Uterus (tissue), 3 donors: ENCODE measurements at regions not wholly inside any gene's neighbourhood (a gene's known extent, or its start where the extent isn't known, plus 50 kb on each side); places are given as distances from the start of the nearest gene placed in this dataset.

Experiments
- DNase-seq, 2 donors: peaks; one replicate each; pipeline ENCODE4 v3.0.0-alpha.2; 2019 to 2020
- H3K27ac ChIP-seq, 2 donors: fragments of 200-600 bp; sonication (generic); 1 replicate in 1 of 2; 2 replicates in 1 of 2; pipeline ENCODE4 v1.5.1; 2016 to 2018
- H3K27me3 ChIP-seq, 2 donors: fragments of 200-600 bp; sonication (generic); one replicate each; pipeline ENCODE4 v1.5.1; 2018 to 2019; ENCODE audit warnings: control low read depth in 1 of 2
- H3K36me3 ChIP-seq, 2 donors: fragments of 200-600 bp; sonication (generic); one replicate each; pipeline ENCODE4 v1.5.1; 2019; ENCODE audit warnings: control low read depth in 1 of 2
- H3K4me1 ChIP-seq, 2 donors: fragments of 200-600 bp; sonication (generic); one replicate each; pipeline ENCODE4 v1.5.1; 2018 to 2019; ENCODE audit warnings: control low read depth in 1 of 2
- H3K4me3 ChIP-seq, 2 donors: fragments of 200-600 bp; sonication (generic); 1 replicate in 1 of 2; 2 replicates in 1 of 2; pipeline ENCODE4 v1.5.1; 2018 to 2019; ENCODE audit warnings: mild to moderate bottlenecking in 1 of 2
- H3K9me3 ChIP-seq, 2 donors: fragments of 200-600 bp; sonication (generic); one replicate each; pipeline ENCODE4 v1.5.1; 2019; ENCODE audit warnings: control low read depth in 1 of 2
- CTCF ChIP-seq, 4 experiments: fragments of 200-600 bp in 2 of 4; fragments of 450-650 bp in 2 of 4; sonication (generic) in 2 of 4; IDR thresholded peaks; one replicate each; pipeline ENCODE4 v1.5.1; 2016 to 2019; ENCODE audit warnings: antibody characterized with exemption in 4 of 4, mild to moderate bottlenecking in 2 of 4, moderate library complexity in 1 of 4
- POLR2A ChIP-seq, 2 donors: fragments of 450-650 bp; IDR thresholded peaks; one replicate each; pipeline ENCODE4 v1.6.1; 2016; ENCODE audit warnings: antibody characterized with exemption in 2 of 2, mild to moderate bottlenecking in 1 of 2, moderate library complexity in 1 of 2
- intact Hi-C: fragments of 100-400 bp; cut with DNase I; formaldehyde crosslinking; loops from one replicate; pipeline ENCODE4 v1.15.1; 2023; ENCODE audit warnings: low total_unique reads
- donor health status: DM: yes; HTN: yes; CAD: no.

- no peak for DNase-seq
- Histone ChIP-seq H3K9me3 (no peaks in the 10 kb centered on the region), H3K27ac (peak overlapping the region in 1 of 2 donors; percentile 38), H3K27me3 (no peaks in the 10 kb centered on the region), H3K4me3 (no peak overlapping the region), H3K4me1 (no peaks in the 10 kb centered on the region), H3K36me3 (no peaks in the 10 kb centered on the region)
- TF ChIP-seq POLR2A (IDR thresholded peaks at IDR 0.05): no peak
- TF ChIP-seq CTCF (IDR thresholded peaks at IDR 0.05): no peak
- intact Hi-C loops: no loop called here
These were observed 235.7 kb downstream of the PLK2 start for GRCh38 chr5:58224221-58224620.

GRCh38 chr5:58215364-58215763 lies 244.5 kb downstream of the PLK2 start:
- H3K4me3 ChIP-seq: no peak overlapping the region
- H3K9me3 ChIP-seq: no peaks in the 10 kb centered on the region
- TF ChIP-seq POLR2A (IDR thresholded peaks at IDR 0.05) (no peak), CTCF (IDR thresholded peaks at IDR 0.05) (no peak)
- no peaks in the 10 kb centered on the region for H3K36me3 ChIP-seq
- H3K27me3 ChIP-seq: no peaks in the 10 kb centered on the region
- no peaks in the 10 kb centered on the region for H3K4me1 ChIP-seq
- no peak overlapping the region for H3K27ac ChIP-seq
- intact Hi-C loops: no loop called here
- no peak for DNase-seq

- H3K9me3 ChIP-seq: no peaks in the 10 kb centered on the region
- intact Hi-C loops: no loop called here
- no peak overlapping the region for H3K4me3 ChIP-seq
- no peaks in the 10 kb centered on the region for H3K27me3 ChIP-seq
- no peaks in the 10 kb centered on the region for H3K4me1 ChIP-seq
- TF ChIP-seq CTCF (IDR thresholded peaks at IDR 0.05): no peak
- no peak for TF ChIP-seq POLR2A (IDR thresholded peaks at IDR 0.05)
- no peak for DNase-seq
- no peaks in the 10 kb centered on the region for H3K36me3 ChIP-seq
- no peak overlapping the region for H3K27ac ChIP-seq
These were observed 248.4 kb downstream of the PLK2 start for GRCh38 chr5:58211441-58211840.

- Histone ChIP-seq H3K4me3 (no peak overlapping the region), H3K4me1 (no peaks in the 10 kb centered on the region), H3K9me3 (no peaks in the 10 kb centered on the region), H3K27ac (no peak overlapping the region), H3K36me3 (no peaks in the 10 kb centered on the region), H3K27me3 (no peaks in the 10 kb centered on the region)
- DNase-seq: no peak
- intact Hi-C loops: no loop called here
- TF ChIP-seq POLR2A (IDR thresholded peaks at IDR 0.05) (no peak), CTCF (IDR thresholded peaks at IDR 0.05) (no peak)
These were observed 251.2 kb downstream of the PLK2 start for GRCh38 chr5:58208674-58209073.

- Histone ChIP-seq H3K4me1 (no peaks in the 10 kb centered on the region), H3K4me3 (no peak overlapping the region), H3K36me3 (no peaks in the 10 kb centered on the region), H3K9me3 (no peaks in the 10 kb centered on the region), H3K27me3 (no peaks in the 10 kb centered on the region), H3K27ac (no peak overlapping the region)
- intact Hi-C loops: no loop called here
- TF ChIP-seq CTCF (IDR thresholded peaks at IDR 0.05) (no peak), POLR2A (IDR thresholded peaks at IDR 0.05) (no peak)
- no peak for DNase-seq
These were observed 252.8 kb downstream of the PLK2 start for GRCh38 chr5:58207076-58207475.
